ENCODE measurements at regions not wholly inside any gene's neighbourhood (a gene's known extent, or its start where the extent isn't known, plus 50 kb on each side); places are given as distances from the start of the nearest gene placed in this dataset.
A peak's percentile ranks its signal among the peaks of the same experiment; 100 is the strongest.

- no peak for DNase-seq (ENCODE audit: low spot score)
Observed at GRCh38 chr4:11628093-11628725, 199.5 kb upstream of the HS3ST1 start.

DNA sequence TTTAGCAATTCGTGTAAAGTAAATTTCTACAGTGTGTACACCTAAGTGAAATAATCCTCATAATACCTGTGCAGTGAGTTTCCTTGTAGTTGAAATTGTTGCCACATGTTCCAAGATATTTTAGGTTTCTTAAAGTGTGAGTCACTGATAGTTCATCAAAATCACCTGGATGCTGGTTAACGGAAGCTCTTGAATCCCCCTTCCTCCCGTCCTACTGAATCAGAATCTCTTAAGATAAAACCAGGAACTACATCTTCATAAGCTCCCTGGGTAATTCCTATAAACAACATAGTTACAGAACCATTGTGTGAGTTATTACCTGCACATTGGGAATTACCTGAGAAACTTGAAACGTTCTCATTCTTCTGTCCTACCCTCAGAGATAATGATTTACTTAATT is 197.4 kb upstream of the HS3ST1 start:
- DNase-seq (ENCODE audit: low spot score), result no peak
- Mint-ChIP-seq H3K4me3 (ENCODE audit: unreplicated experiment) (no peak overlapping the region), H3K9me3 (ENCODE audit: low read depth) (peaks cover 4% of the 10 kb centered on the region), H3K4me1 (ENCODE audit: low read depth) (no peaks in the 10 kb centered on the region), H3K36me3 (ENCODE audit: low read depth) (no peaks in the 10 kb centered on the region), H3K27me3 (ENCODE audit: low read depth) (peaks cover 4% of the 10 kb centered on the region), H3K27ac (ENCODE audit: unreplicated experiment) (no peak overlapping the region)
- TF ChIP-seq, protein P1, sequence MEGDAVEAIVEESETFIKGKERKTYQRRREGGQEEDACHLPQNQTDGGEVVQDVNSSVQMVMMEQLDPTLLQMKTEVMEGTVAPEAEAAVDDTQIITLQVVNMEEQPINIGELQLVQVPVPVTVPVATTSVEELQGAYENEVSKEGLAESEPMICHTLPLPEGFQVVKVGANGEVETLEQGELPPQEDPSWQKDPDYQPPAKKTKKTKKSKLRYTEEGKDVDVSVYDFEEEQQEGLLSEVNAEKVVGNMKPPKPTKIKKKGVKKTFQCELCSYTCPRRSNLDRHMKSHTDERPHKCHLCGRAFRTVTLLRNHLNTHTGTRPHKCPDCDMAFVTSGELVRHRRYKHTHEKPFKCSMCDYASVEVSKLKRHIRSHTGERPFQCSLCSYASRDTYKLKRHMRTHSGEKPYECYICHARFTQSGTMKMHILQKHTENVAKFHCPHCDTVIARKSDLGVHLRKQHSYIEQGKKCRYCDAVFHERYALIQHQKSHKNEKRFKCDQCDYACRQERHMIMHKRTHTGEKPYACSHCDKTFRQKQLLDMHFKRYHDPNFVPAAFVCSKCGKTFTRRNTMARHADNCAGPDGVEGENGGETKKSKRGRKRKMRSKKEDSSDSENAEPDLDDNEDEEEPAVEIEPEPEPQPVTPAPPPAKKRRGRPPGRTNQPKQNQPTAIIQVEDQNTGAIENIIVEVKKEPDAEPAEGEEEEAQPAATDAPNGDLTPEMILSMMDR (IDR thresholded peaks at IDR 0.05), result no peak

More at GRCh38 chr4:11628093-11628725, 199.5 kb upstream of the HS3ST1 start:
- Mint-ChIP-seq H3K27me3 (ENCODE audit: low read depth) (peaks cover 4% of the 10 kb centered on the region), H3K4me1 (ENCODE audit: low read depth) (no peaks in the 10 kb centered on the region), H3K9me3 (ENCODE audit: low read depth) (peaks cover 4% of the 10 kb centered on the region), H3K36me3 (ENCODE audit: low read depth) (no peaks in the 10 kb centered on the region), H3K4me3 (ENCODE audit: unreplicated experiment) (no peak overlapping the region), H3K27ac (ENCODE audit: unreplicated experiment) (no peak overlapping the region)
- TF ChIP-seq, protein P1 (IDR thresholded peaks at IDR 0.05), result no peak

GRCh38 chr4:11625211-11625610 is 196.5 kb upstream of the HS3ST1 start:
- no peak overlapping the region for H3K4me3 Mint-ChIP-seq (ENCODE audit: unreplicated experiment)
- no peaks in the 10 kb centered on the region for H3K36me3 Mint-ChIP-seq (ENCODE audit: low read depth)
- no peaks in the 10 kb centered on the region for H3K4me1 Mint-ChIP-seq (ENCODE audit: low read depth)
- H3K27ac Mint-ChIP-seq (ENCODE audit: unreplicated experiment), result no peak overlapping the region
- peaks cover 8% of the 10 kb centered on the region for H3K9me3 Mint-ChIP-seq (ENCODE audit: low read depth)
- H3K27me3 Mint-ChIP-seq (ENCODE audit: low read depth), result peaks cover 7% of the 10 kb centered on the region
- TF ChIP-seq, protein P1 (IDR thresholded peaks at IDR 0.05), result no peak
- no peak for DNase-seq (ENCODE audit: low spot score)

DNA sequence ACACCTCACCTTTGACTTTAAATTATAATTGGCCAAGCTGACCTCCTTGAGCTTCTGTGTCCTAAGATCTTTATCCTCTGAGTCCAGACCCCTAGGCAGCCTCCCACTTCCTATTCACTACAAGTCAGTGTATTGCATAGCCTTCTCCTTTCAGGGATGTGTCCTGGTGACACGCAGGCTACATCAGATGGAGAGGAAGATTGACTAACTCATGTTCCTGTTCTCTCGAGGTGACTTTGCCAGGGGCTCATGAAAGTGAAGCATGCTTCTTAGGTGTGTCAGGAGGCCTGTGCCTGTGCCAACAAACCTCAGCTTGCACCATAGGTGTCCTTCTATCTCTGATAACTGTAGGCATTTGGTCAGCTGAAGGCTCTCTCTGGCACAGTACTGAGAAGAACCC is 195.7 kb upstream of the HS3ST1 start:
- Mint-ChIP-seq H3K36me3 (ENCODE audit: low read depth) (no peaks in the 10 kb centered on the region), H3K27ac (ENCODE audit: unreplicated experiment) (no peak overlapping the region)
- DNase-seq (ENCODE audit: low spot score), result no peak

DNA sequence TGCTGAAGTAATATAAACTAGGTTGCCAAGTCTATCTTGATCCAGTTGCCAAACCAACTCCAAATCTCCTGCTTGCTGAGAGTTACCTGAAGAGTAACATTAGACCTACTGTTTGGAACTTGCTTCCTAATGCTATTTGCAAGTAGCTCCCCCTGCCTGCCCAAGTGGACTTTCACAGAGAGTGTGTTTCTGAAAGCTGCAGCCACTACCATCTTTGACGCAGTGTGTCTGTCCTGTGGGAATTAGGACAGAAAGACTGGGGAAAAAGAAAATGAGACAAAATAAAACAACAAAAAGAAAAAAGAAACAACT is 195.0 kb upstream of the HS3ST1 start:
- no peaks in the 10 kb centered on the region for H3K36me3 Mint-ChIP-seq (ENCODE audit: low read depth)
- DNase-seq (ENCODE audit: low spot score), result no peak
- no peak overlapping the region for H3K4me3 Mint-ChIP-seq (ENCODE audit: unreplicated experiment)

More for the DNA sequence above, 195.7 kb upstream of the HS3ST1 start:
- H3K27me3 Mint-ChIP-seq (ENCODE audit: low read depth), result peaks cover 6% of the 10 kb centered on the region
- H3K4me3 Mint-ChIP-seq (ENCODE audit: unreplicated experiment), result no peak overlapping the region
- TF ChIP-seq, protein P1 (IDR thresholded peaks at IDR 0.05), result no peak
- peaks cover 8% of the 10 kb centered on the region for H3K9me3 Mint-ChIP-seq (ENCODE audit: low read depth)
- H3K4me1 Mint-ChIP-seq (ENCODE audit: low read depth), result no peaks in the 10 kb centered on the region

More for the DNA sequence above, 195.0 kb upstream of the HS3ST1 start:
- Mint-ChIP-seq H3K27me3 (ENCODE audit: low read depth) (peaks cover 6% of the 10 kb centered on the region), H3K4me1 (ENCODE audit: low read depth) (no peaks in the 10 kb centered on the region), H3K9me3 (ENCODE audit: low read depth) (peaks cover 8% of the 10 kb centered on the region), H3K27ac (ENCODE audit: unreplicated experiment) (no peak overlapping the region)
- TF ChIP-seq, protein P1 (IDR thresholded peaks at IDR 0.05), result peak; percentile 67

Measured in chondrocyte (in vitro differentiated cells).